Panc1 (cell line): ENCODE measurements at regions not wholly inside any gene's neighbourhood (a gene's known extent, or its start where the extent isn't known, plus 50 kb on each side); places are given as distances from the start of the nearest gene placed in this dataset.

Experiments
- ATAC-seq: fragments of 200-7000 bp; cut with Tn5 transposase; 2 replicates; pipeline ENCODE4 v1.9.1; 2020; ENCODE audit warnings: mild to moderate bottlenecking, moderate library complexity
- BruUV-seq: library from RNA; stranded (reverse); fragments of 400-500 nt; replicated peaks from 2 replicates; lab custom pipeline; 2021; lab: Mats Ljungman, UMichigan
- CTCF ChIA-PET: fragments of 300-600 bp; sonication (Branson Sonifier 250); formaldehyde crosslinking; loops from one replicate; lab custom pipeline; 2022; ENCODE audit warnings: antibody characterized with exemption; lab: Charles Lee
- POLR2A ChIA-PET: fragments of 300-600 bp; sonication (Branson Sonifier 250); formaldehyde crosslinking; loops from one replicate; lab custom pipeline; 2022; ENCODE audit warnings: antibody characterized with exemption; lab: Charles Lee
- DNase-seq: peaks from one replicate; pipeline ENCODE4 v3.0.0-alpha.2; 2010; ENCODE audit warnings: low read depth, low spot score
- H3K27ac ChIP-seq: 2 replicates; pipeline ENCODE4 v1.5.1; 2011; ENCODE audit warnings: mild to moderate bottlenecking, low read length, inconsistent platforms
- H3K27me3 ChIP-seq: fragments of 200-500 bp; sonication (Bioruptor generic); 2 replicates; pipeline ENCODE4 v1.6.0; 2014; ENCODE audit warnings: low read length, inconsistent platforms; ENCODE audit not compliant: control insufficient read depth, insufficient read depth
- H3K36me3 ChIP-seq: fragments of 200-500 bp; sonication (Bioruptor generic); 2 replicates; pipeline ENCODE4 v1.5.1; 2014; ENCODE audit warnings: inconsistent platforms, mild to moderate bottlenecking, low read length, moderate library complexity; ENCODE audit not compliant: control insufficient read depth, insufficient read depth
- H3K4me1 ChIP-seq: 2 replicates; pipeline ENCODE4 v1.5.1; 2011; ENCODE audit warnings: inconsistent platforms, mild to moderate bottlenecking, low read length, moderate library complexity; ENCODE audit not compliant: control insufficient read depth, insufficient read depth
- H3K4me3 ChIP-seq, 2 experiments: 2 replicates each; pipeline ENCODE4 v1.5.1; 2011 to 2012; ENCODE audit warnings: low read depth in 2 of 2, low read length in 2 of 2, mild to moderate bottlenecking in 2 of 2, inconsistent platforms in 1 of 2, moderate library complexity in 1 of 2
- H3K9me3 ChIP-seq: fragments of 200-500 bp; sonication (Bioruptor generic); 2 replicates; pipeline ENCODE4 v1.5.1; 2014; ENCODE audit warnings: low read depth, mild to moderate bottlenecking, inconsistent platforms, low read length, moderate library complexity; ENCODE audit not compliant: control insufficient read depth, insufficient read depth
- CTCF ChIP-seq: fragments of 450-650 bp; IDR thresholded peaks from 2 replicates; pipeline ENCODE4 v1.5.1; 2017; ENCODE audit warnings: mild to moderate bottlenecking
- POLR2AphosphoS5 ChIP-seq: IDR thresholded peaks from 2 replicates; pipeline ENCODE4 v1.6.1; 2012; ENCODE audit warnings: mild to moderate bottlenecking, low read depth, low read length, moderate library complexity
- REST ChIP-seq, 2 experiments: IDR thresholded peaks; 2 replicates each; pipeline ENCODE4 v1.6.1; 2011 to 2012; ENCODE audit warnings: low read depth in 2 of 2, control low read depth in 1 of 2, low read length in 1 of 2, mild to moderate bottlenecking in 1 of 2, moderate library complexity in 1 of 2; ENCODE audit not compliant: insufficient read depth in 1 of 2
- SIN3A ChIP-seq: IDR thresholded peaks from 2 replicates; pipeline ENCODE4 v1.6.1; 2012; ENCODE audit warnings: low read depth, mild to moderate bottlenecking, low read length, moderate library complexity, borderline replicate concordance; ENCODE audit not compliant: insufficient read depth
- TCF7L2 ChIP-seq: IDR thresholded peaks from 2 replicates; pipeline ENCODE4 v1.6.1; 2011; ENCODE audit warnings: mild to moderate bottlenecking, low read depth, low read length, inconsistent platforms
- in situ Hi-C: cut with HindIII; loops from 2 replicates; pipeline ENCODE4 v1.10.0; 2016; ENCODE audit warnings: low sequenced_read_pairs, low pct_unique_long_range_greater_than_20kb
- intact Hi-C: fragments of 100-400 bp; cut with micrococcal nuclease; formaldehyde crosslinking; loops from one replicate; pipeline ENCODE4 v1.10.0; 2022; ENCODE audit not compliant: unreplicated experiment

GRCh38 chr4:156241896-156242295, 288.2 kb upstream of the CTSO start:
- TF ChIP-seq REST (IDR thresholded peaks at IDR 0.05; ENCODE audit: insufficient read depth in 1 of 2, low read depth in 2 of 2, low read length in 1 of 2) (no peak), CTCF (no peak), SIN3A (no peak), POLR2AphosphoS5 (no peak), TCF7L2 (no peak)
- Histone ChIP-seq H3K4me1 (no peaks in the 10 kb centered on the region), H3K27me3 (no peaks in the 10 kb centered on the region), H3K36me3 (no peaks in the 10 kb centered on the region), H3K9me3 (no peaks in the 10 kb centered on the region), H3K4me3 (no peak overlapping the region), H3K27ac (no peak overlapping the region)
- POLR2A ChIA-PET, result no interaction called here
- no TSS peak for BruUV-seq
- intact Hi-C loops (no loop called here), in situ Hi-C loops (no loop called here)
- ATAC-seq, result no peak
- no peak for DNase-seq
- CTCF ChIA-PET, result no interaction called here

GRCh38 chr4:156238171-156238570, 284.5 kb upstream of the CTSO start:
- no peak for ATAC-seq
- intact Hi-C loops (no loop called here), in situ Hi-C loops (no loop called here)
- H3K36me3 ChIP-seq, result no peaks in the 10 kb centered on the region
- H3K27ac ChIP-seq, result no peak overlapping the region
- CTCF ChIA-PET, result no interaction called here
- BruUV-seq, result no TSS peak
- POLR2A ChIA-PET, result no interaction called here
- DNase-seq, result no peak
- H3K27me3 ChIP-seq, result no peaks in the 10 kb centered on the region
- no peak overlapping the region for H3K4me3 ChIP-seq
- no peak for TF ChIP-seq CTCF
- TF ChIP-seq TCF7L2, result no peak
- TF ChIP-seq REST (IDR thresholded peaks at IDR 0.05; ENCODE audit: insufficient read depth in 1 of 2, low read depth in 2 of 2, low read length in 1 of 2), result no peak
- no peak for TF ChIP-seq POLR2AphosphoS5
- no peak for TF ChIP-seq SIN3A
- H3K4me1 ChIP-seq, result no peaks in the 10 kb centered on the region
- H3K9me3 ChIP-seq, result no peaks in the 10 kb centered on the region
